ENCODE measurements at regions not wholly inside any gene's neighbourhood (a gene's known extent, or its start where the extent isn't known, plus 50 kb on each side); places are given as distances from the start of the nearest gene placed in this dataset.
A peak's percentile ranks its signal among the peaks of the same experiment; 100 is the strongest.

DNA sequence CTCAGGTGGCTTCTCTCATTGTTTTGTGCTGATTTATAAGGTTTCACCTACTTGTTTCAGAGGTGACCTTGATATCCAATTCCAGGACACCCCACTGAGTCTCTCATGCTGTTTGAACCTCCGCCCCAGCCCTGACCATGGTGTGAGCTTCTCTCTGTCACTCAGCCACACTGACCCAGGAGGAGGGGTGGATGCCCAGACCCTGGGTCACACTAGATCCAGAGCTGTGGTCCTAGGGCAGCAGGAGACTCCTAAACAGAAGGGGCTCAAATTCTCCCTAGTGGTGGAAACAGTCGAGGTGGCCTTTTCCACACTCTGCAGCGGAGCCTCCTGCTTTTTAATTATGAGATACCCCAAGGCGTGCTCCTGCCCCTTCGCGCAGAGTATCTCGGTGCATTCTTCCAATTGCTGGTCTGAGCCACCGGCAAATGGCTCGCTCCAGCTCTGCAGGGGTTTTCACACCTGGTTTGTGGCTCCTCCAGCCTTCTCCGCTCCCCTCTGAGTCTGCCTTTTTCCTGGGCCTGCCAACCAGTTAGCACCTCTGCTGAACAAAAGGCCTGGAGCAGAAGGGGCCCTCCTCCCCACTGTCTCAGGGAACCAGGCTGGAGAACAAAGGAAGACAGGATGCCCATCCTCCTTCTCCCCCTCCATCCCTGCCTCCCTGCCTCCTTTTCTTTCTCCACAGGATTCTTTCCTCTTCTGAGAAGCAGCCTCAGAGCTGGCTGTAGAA, 147.3 kb upstream of the SPRED2 start (continued):
- no peak for TF ChIP-seq CHD1 (IDR thresholded peaks at IDR 0.05; ENCODE audit: low read depth, low read length)

DNA sequence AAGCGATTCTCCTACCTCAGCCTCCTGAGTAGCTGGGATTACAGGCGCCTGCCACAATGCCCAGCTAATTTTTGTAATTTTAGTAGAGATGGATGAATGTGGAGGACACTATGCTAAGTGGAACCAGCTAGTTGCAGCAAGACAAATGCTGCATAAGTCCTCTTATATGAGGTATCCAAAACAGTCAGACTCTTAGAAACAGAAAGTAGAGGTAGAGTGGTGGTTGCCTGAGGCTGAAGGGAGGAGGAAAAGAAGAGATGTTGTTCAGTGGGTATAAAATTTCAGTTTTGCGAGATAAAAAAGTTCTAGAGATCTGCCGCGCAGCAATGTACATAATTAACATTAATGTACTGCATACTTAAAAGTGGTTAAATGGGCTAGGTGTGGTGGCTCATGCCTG, 145.3 kb upstream of the SPRED2 start:
- ATAC-seq (ENCODE audit: low read depth): no peak
- Histone ChIP-seq H2BK20ac (ENCODE audit: low read depth, low read length) (peak overlapping the region; percentile 100), H3K9me1 (ENCODE audit: insufficient read depth, low read length) (0 out of 2 replicates have a peak, but pooled peaks cover 4% of the 10 kb centered on the region), H4K5ac (ENCODE audit: low read depth, low read length) (peak overlapping the region; percentile 96), H3K18ac (ENCODE audit: low read depth, low read length) (peak overlapping the region; percentile 94), H3K9me3 (ENCODE audit: control insufficient read depth, insufficient read depth, low read length) (no peaks in the 10 kb centered on the region), H3K14ac (replicated peaks; ENCODE audit: low read depth, low read length) (peak overlapping the region; percentile 85), H3K4me2 (ENCODE audit: low read depth, low read length) (no peak overlapping the region), H3K4me3 (ENCODE audit: insufficient read depth, low read depth, low read length) (no peak overlapping the region), H4K91ac (ENCODE audit: insufficient read depth, low read depth, low read length) (peak overlapping the region; percentile 87), H3K23ac (ENCODE audit: low read depth, low read length) (peak overlapping the region; percentile 49; the same call in 1 of the 2 replicates), H3K79me1 (ENCODE audit: low read depth in 1 of 2, low read length in 2 of 2) (no peaks in the 10 kb centered on the region), H2BK15ac (ENCODE audit: low read depth, low read length) (peak overlapping the region; percentile 94; the same call in 2 of the 3 replicates), H2AK9ac (replicated peaks; ENCODE audit: low read depth, low read length, poor library complexity) (no peak overlapping the region), H4K8ac (ENCODE audit: low read depth in 2 of 2, low read length in 2 of 2) (peak overlapping the region; percentile 71 to 88), H2BK5ac (ENCODE audit: low read depth, low read length, poor library complexity, severe bottlenecking) (peak overlapping the region; percentile 89), H3K27ac (ENCODE audit: insufficient read depth, low read length) (peak overlapping the region; percentile 91), H3K27me3 (ENCODE audit: control insufficient read depth, insufficient read depth, low read length) (no peaks in the 10 kb centered on the region), H2AK5ac (ENCODE audit: low read depth, low read length) (peak overlapping the region; percentile 85; the same call in 1 of the 2 replicates), H3K4me1 (ENCODE audit: control insufficient read depth, insufficient read depth, low read length) (peaks cover 9% of the 10 kb centered on the region), H3K56ac (ENCODE audit: extremely low read depth, insufficient read depth, low read length) (no peak overlapping the region), H2BK120ac (ENCODE audit: low read depth, low read length) (peak overlapping the region; percentile 98), H3K36me3 (ENCODE audit: control insufficient read depth, insufficient read depth, low read length) (no peaks in the 10 kb centered on the region), H3K4ac (ENCODE audit: low read depth, low read length) (peak overlapping the region; percentile 91), H3K9ac (ENCODE audit: low read depth, low read length) (no peak overlapping the region), H4K20me1 (ENCODE audit: insufficient read depth, low read length) (no peaks in the 10 kb centered on the region), H2AFZ (replicated peaks; ENCODE audit: low read length, poor library complexity) (no peak overlapping the region)
- intact Hi-C loops (cut with micrococcal nuclease) (loop anchor here (1.0 to 10.0 kb wide), 3 partner anchors 85 to 483 kb away; no protein-coding TSS in a partner anchor), in situ Hi-C loops (cut with MboI; ENCODE audit: low sequenced_read_pairs) (loop anchor here (10.0 kb wide), 2 partner anchors 643 to 983 kb away; no protein-coding TSS in a partner anchor), dilution Hi-C loops (cut with HindIII; ENCODE audit: low sequenced_read_pairs, unreplicated experiment) (no loop called here)
- no peak for DNase-seq
- no peak for TF ChIP-seq BHLHE40 (IDR thresholded peaks at IDR 0.05; ENCODE audit: low read depth, low read length)
- ChIA-PET CTCF (no interaction called here), POLR2A (ENCODE audit: unreplicated experiment) (interaction anchor here (0.6 kb wide), 1 partner anchor 142 kb away, joined by 4 read pairs; no protein-coding TSS in a partner anchor)
- no TSS peak for BruUV-seq (replicated peaks)
- WGBS, 2 experiments (ENCODE audit: extremely low coverage in 2 of 2, insufficient read length in 1 of 2): 92% methylated on average over 2 of the region's 5 CpGs; no CpG with 5 or more reads in 1 of the 2 experiments

Measured in IMR-90 (cell line).